ENCODE measurements at regions not wholly inside any gene's neighbourhood (a gene's known extent, or its start where the extent isn't known, plus 50 kb on each side); places are given as distances from the start of the nearest gene placed in this dataset.

- Histone ChIP-seq H3K4me3 (ENCODE audit: insufficient read depth, low read depth, low read length) (no peak overlapping the region), H3K9me3 (ENCODE audit: insufficient read depth, low read depth, low read length) (no peaks in the 10 kb centered on the region), H3K27me3 (ENCODE audit: insufficient read depth, low read length) (peaks cover 2% of the 10 kb centered on the region), H3K4me1 (ENCODE audit: insufficient read depth, low read length) (no peaks in the 10 kb centered on the region), H3K27ac (ENCODE audit: low read depth, low read length) (no peak overlapping the region), H2AFZ (ENCODE audit: low read depth, low read length) (no peak overlapping the region), H3K79me2 (ENCODE audit: insufficient read depth, low read length) (no peaks in the 10 kb centered on the region), H3K9ac (ENCODE audit: low read length) (no peak overlapping the region), H4K20me1 (ENCODE audit: insufficient read depth, low read length) (no peaks in the 10 kb centered on the region), H3K36me3 (ENCODE audit: insufficient read depth, low read length) (no peaks in the 10 kb centered on the region), H3K4me2 (ENCODE audit: low read length) (no peak overlapping the region)
- FAIRE-seq, result no peak
- Mint-ChIP-seq H3K27ac (ENCODE audit: unreplicated experiment) (no peak overlapping the region), H3K4me3 (ENCODE audit: unreplicated experiment) (no peak overlapping the region), H3K27me3 (ENCODE audit: low read depth, unreplicated experiment) (peaks cover 7% of the 10 kb centered on the region), H3K4me1 (ENCODE audit: low read depth, unreplicated experiment) (no peaks in the 10 kb centered on the region), H3K9me3 (ENCODE audit: unreplicated experiment) (no peaks in the 10 kb centered on the region), H3K36me3 (ENCODE audit: low read depth, unreplicated experiment) (peaks cover 2% of the 10 kb centered on the region)
- DNase-seq (ENCODE audit: low read depth), result no peak
- TF ChIP-seq CTCF (IDR thresholded peaks at IDR 0.05; ENCODE audit: insufficient read depth, low read depth, low read length), result no peak
Measured at GRCh38 chr2:118464546-118465265, 376.4 kb downstream of the INSIG2 start.

GRCh38 chr2:118464046-118464445 is 375.8 kb downstream of the INSIG2 start:
- no peak for FAIRE-seq
- Histone ChIP-seq H3K9ac (ENCODE audit: low read length) (no peak overlapping the region), H2AFZ (ENCODE audit: low read depth, low read length) (no peak overlapping the region), H3K4me1 (ENCODE audit: insufficient read depth, low read length) (no peaks in the 10 kb centered on the region), H3K4me2 (ENCODE audit: low read length) (no peak overlapping the region), H4K20me1 (ENCODE audit: insufficient read depth, low read length) (no peaks in the 10 kb centered on the region), H3K27me3 (ENCODE audit: insufficient read depth, low read length) (peaks cover 1% of the 10 kb centered on the region), H3K36me3 (ENCODE audit: insufficient read depth, low read length) (no peaks in the 10 kb centered on the region), H3K4me3 (ENCODE audit: insufficient read depth, low read depth, low read length) (no peak overlapping the region), H3K27ac (ENCODE audit: low read depth, low read length) (no peak overlapping the region), H3K79me2 (ENCODE audit: insufficient read depth, low read length) (no peaks in the 10 kb centered on the region), H3K9me3 (ENCODE audit: insufficient read depth, low read depth, low read length) (no peaks in the 10 kb centered on the region)
- Mint-ChIP-seq H3K27me3 (ENCODE audit: low read depth, unreplicated experiment) (peaks cover 7% of the 10 kb centered on the region), H3K27ac (ENCODE audit: unreplicated experiment) (no peak overlapping the region), H3K36me3 (ENCODE audit: low read depth, unreplicated experiment) (peaks cover 2% of the 10 kb centered on the region), H3K4me1 (ENCODE audit: low read depth, unreplicated experiment) (no peaks in the 10 kb centered on the region), H3K4me3 (ENCODE audit: unreplicated experiment) (no peak overlapping the region), H3K9me3 (ENCODE audit: unreplicated experiment) (no peaks in the 10 kb centered on the region)
- no peak for DNase-seq (ENCODE audit: low read depth)
- TF ChIP-seq EZH2 (IDR thresholded peaks at IDR 0.05; ENCODE audit: insufficient read depth, low read length), result no peak

- H3K79me2 ChIP-seq (ENCODE audit: insufficient read depth, low read length), result no peaks in the 10 kb centered on the region
- no peak for FAIRE-seq
- H3K4me2 ChIP-seq (ENCODE audit: low read length), result no peak overlapping the region
- TF ChIP-seq CTCF (IDR thresholded peaks at IDR 0.05; ENCODE audit: insufficient read depth, low read depth, low read length) (no peak), EZH2 (IDR thresholded peaks at IDR 0.05; ENCODE audit: insufficient read depth, low read length) (no peak)
- Mint-ChIP-seq H3K27ac (ENCODE audit: unreplicated experiment) (no peak overlapping the region), H3K27me3 (ENCODE audit: low read depth, unreplicated experiment) (peaks cover 21% of the 10 kb centered on the region), H3K9me3 (ENCODE audit: unreplicated experiment) (no peaks in the 10 kb centered on the region), H3K4me1 (ENCODE audit: low read depth, unreplicated experiment) (no peaks in the 10 kb centered on the region), H3K4me3 (ENCODE audit: unreplicated experiment) (no peak overlapping the region), H3K36me3 (ENCODE audit: low read depth, unreplicated experiment) (no peaks in the 10 kb centered on the region)
- no peak overlapping the region for H3K27ac ChIP-seq (ENCODE audit: low read depth, low read length)
- no peak overlapping the region for H3K4me3 ChIP-seq (ENCODE audit: insufficient read depth, low read depth, low read length)
- no peak for DNase-seq (ENCODE audit: low read depth)
- no peaks in the 10 kb centered on the region for H3K9me3 ChIP-seq (ENCODE audit: insufficient read depth, low read depth, low read length)
- no peak overlapping the region for H2AFZ ChIP-seq (ENCODE audit: low read depth, low read length)
- no peaks in the 10 kb centered on the region for H3K27me3 ChIP-seq (ENCODE audit: insufficient read depth, low read length)
- no peak overlapping the region for H3K9ac ChIP-seq (ENCODE audit: low read length)
- H4K20me1 ChIP-seq (ENCODE audit: insufficient read depth, low read length), result no peaks in the 10 kb centered on the region
- no peaks in the 10 kb centered on the region for H3K4me1 ChIP-seq (ENCODE audit: insufficient read depth, low read length)
- no peaks in the 10 kb centered on the region for H3K36me3 ChIP-seq (ENCODE audit: insufficient read depth, low read length)
Measured at GRCh38 chr2:118460425-118460824, 372.2 kb downstream of the INSIG2 start.
